Coronary artery (tissue), 2 donors: ENCODE measurements at regions not wholly inside any gene's neighbourhood (a gene's known extent, or its start where the extent isn't known, plus 50 kb on each side); places are given as distances from the start of the nearest gene placed in this dataset.

Experiments used
- DNase-seq: peaks from one replicate; pipeline ENCODE4 v3.0.0-alpha.2; 2017; ENCODE audit warnings: low spot score
- H3K27ac ChIP-seq, 2 donors: fragments of 200-600 bp; sonication (generic); one replicate each; pipeline ENCODE4 v1.5.1; 2016 to 2019
- H3K4me3 ChIP-seq: fragments of 200-600 bp; sonication (generic); 2 replicates; pipeline ENCODE4 v1.5.1; 2016; ENCODE audit warnings: mild to moderate bottlenecking, moderate library complexity
- TF ChIP-seq, protein P1 (sequence below): fragments of 200-600 bp; sonication (generic); IDR thresholded peaks from one replicate; pipeline ENCODE4 v1.5.1; 2019; ENCODE audit warnings: antibody characterized with exemption

- no peak overlapping the region for H3K27ac ChIP-seq
- TF ChIP-seq, protein P1, sequence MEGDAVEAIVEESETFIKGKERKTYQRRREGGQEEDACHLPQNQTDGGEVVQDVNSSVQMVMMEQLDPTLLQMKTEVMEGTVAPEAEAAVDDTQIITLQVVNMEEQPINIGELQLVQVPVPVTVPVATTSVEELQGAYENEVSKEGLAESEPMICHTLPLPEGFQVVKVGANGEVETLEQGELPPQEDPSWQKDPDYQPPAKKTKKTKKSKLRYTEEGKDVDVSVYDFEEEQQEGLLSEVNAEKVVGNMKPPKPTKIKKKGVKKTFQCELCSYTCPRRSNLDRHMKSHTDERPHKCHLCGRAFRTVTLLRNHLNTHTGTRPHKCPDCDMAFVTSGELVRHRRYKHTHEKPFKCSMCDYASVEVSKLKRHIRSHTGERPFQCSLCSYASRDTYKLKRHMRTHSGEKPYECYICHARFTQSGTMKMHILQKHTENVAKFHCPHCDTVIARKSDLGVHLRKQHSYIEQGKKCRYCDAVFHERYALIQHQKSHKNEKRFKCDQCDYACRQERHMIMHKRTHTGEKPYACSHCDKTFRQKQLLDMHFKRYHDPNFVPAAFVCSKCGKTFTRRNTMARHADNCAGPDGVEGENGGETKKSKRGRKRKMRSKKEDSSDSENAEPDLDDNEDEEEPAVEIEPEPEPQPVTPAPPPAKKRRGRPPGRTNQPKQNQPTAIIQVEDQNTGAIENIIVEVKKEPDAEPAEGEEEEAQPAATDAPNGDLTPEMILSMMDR = no peak
- H3K4me3 ChIP-seq = no peak overlapping the region
- no peak for DNase-seq
Observed at GRCh38 chr10:130333185-130333584, 197.0 kb downstream of the GLRX3 start.

DNA sequence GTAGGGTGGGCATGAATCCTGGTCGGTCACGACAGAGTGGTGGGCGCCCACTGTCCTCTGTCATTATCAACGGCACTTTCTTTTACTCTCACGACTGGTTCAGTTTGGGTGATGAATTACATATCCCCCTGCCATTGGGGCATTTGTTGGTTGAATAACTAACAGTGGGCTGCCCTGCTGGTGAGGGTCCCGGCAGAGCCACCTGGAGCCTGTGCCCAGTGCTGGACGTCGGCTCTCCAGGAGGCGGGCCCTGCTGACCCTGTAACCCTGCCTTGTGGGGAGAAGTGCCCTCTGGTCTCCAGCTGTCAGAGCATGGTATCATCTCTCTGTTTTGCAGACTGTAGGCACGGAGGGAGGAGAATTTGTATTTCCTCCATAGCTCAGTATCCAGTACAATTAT, 199.1 kb downstream of the GLRX3 start:
- TF ChIP-seq, protein P1 = no peak
- H3K4me3 ChIP-seq = no peak overlapping the region
- DNase-seq = peak; percentile 61
- H3K27ac ChIP-seq = no peak overlapping the region

- H3K27ac ChIP-seq = no peak overlapping the region
- TF ChIP-seq, protein P1 = no peak
- peak; percentile 8 for DNase-seq
- no peak overlapping the region for H3K4me3 ChIP-seq
Observed at GRCh38 chr10:130336617-130337304, 200.6 kb downstream of the GLRX3 start.

DNA sequence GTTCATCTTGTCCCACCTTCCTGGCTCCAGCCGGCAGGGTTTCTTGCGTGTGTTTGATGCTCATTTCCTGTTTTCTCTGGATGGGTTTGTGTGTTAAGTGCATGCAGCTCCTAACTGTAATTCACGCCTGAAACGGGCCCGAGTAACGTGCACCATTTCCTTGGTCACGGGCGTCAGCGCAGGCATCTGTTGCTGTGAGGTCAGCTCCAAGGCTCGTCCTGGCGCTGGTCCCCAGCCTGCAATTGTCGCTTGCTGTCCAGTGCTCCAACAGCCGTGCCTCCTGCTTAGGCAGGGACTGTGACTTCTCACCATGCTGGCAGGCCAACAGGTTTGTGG, 201.1 kb downstream of the GLRX3 start:
- no peak overlapping the region for H3K27ac ChIP-seq
- TF ChIP-seq, protein P1 = no peak
- peak; percentile 56 for DNase-seq
- no peak overlapping the region for H3K4me3 ChIP-seq

GRCh38 chr10:130337696-130338635, 201.8 kb downstream of the GLRX3 start:
- H3K27ac ChIP-seq = no peak overlapping the region
- peak; percentile 61 for DNase-seq
- TF ChIP-seq, protein P1 = no peak
- no peak overlapping the region for H3K4me3 ChIP-seq

- no peak overlapping the region for H3K27ac ChIP-seq
- DNase-seq = no peak
- TF ChIP-seq, protein P1 = no peak
- H3K4me3 ChIP-seq = no peak overlapping the region
Observed at GRCh38 chr10:130338636-130339024, 202.4 kb downstream of the GLRX3 start.

- H3K4me3 ChIP-seq = no peak overlapping the region
- peak; percentile 35 for DNase-seq
- H3K27ac ChIP-seq = no peak overlapping the region
- TF ChIP-seq, protein P1 = no peak
Observed at GRCh38 chr10:130339091-130339490, 202.9 kb downstream of the GLRX3 start.
